CD4-positive, CD25-positive, alpha-beta regulatory T cell (primary cell): ENCODE measurements at regions not wholly inside any gene's neighbourhood (a gene's known extent, or its start where the extent isn't known, plus 50 kb on each side); places are given as distances from the start of the nearest gene placed in this dataset.

Experiments
- ATAC-seq, 2 donors: fragments of 150-1000 bp; cut with Tn5 transposase; one replicate each; pipeline ENCODE4 v1.10.0; 2021; ENCODE audit warnings: low read depth in 2 of 2, moderate number of reproducible peaks in 2 of 2, moderate library complexity in 1 of 2
- DNase-seq, 3 donors: peaks; one replicate each; pipeline versions ENCODE4 v3.0.0 to v3.0.0-alpha.2; 2012 to 2022; ENCODE audit warnings: mixed read lengths in 1 of 3
- H3K27ac ChIP-seq: one replicate; pipeline ENCODE4 v1.7.0; 2013; ENCODE audit warnings: mild to moderate bottlenecking, low read length; ENCODE audit not compliant: insufficient read depth, poor library complexity, severe bottlenecking
- H3K27me3 ChIP-seq: one replicate; pipeline ENCODE4 v1.7.0; 2013; ENCODE audit warnings: low read length; ENCODE audit not compliant: control insufficient read depth, insufficient read depth
- H3K36me3 ChIP-seq: one replicate; pipeline ENCODE4 v1.7.0; 2013; ENCODE audit warnings: mild to moderate bottlenecking, low read length, moderate library complexity; ENCODE audit not compliant: control insufficient read depth, insufficient read depth
- H3K4me1 ChIP-seq: 2 replicates; pipeline ENCODE4 v1.7.0; 2013; ENCODE audit warnings: mild to moderate bottlenecking, low read length; ENCODE audit not compliant: insufficient read depth, control insufficient read depth, poor library complexity, severe bottlenecking
- H3K4me3 ChIP-seq: one replicate; pipeline ENCODE4 v1.7.0; 2013; ENCODE audit warnings: low read depth, mild to moderate bottlenecking, low read length, moderate library complexity
- H3K9me3 ChIP-seq, 2 experiments: 1 replicate in 1 of 2; 2 replicates in 1 of 2; pipeline ENCODE4 v1.7.0; 2013; ENCODE audit warnings: low read length in 2 of 2, mild to moderate bottlenecking in 1 of 2, moderate library complexity in 1 of 2; ENCODE audit not compliant: control insufficient read depth in 2 of 2
- H3K27ac Mint-ChIP-seq, 3 donors: one replicate each; pipeline ENCODE4 v1.8.0; 2020 to 2022; ENCODE audit warnings: mild to moderate bottlenecking in 3 of 3, mixed read lengths in 3 of 3, moderate library complexity in 2 of 3
- H3K27me3 Mint-ChIP-seq: one replicate; pipeline ENCODE4 v1.8.0; 2022; ENCODE audit warnings: mild to moderate bottlenecking, mixed read lengths
- H3K36me3 Mint-ChIP-seq: one replicate; pipeline ENCODE4 v1.8.0; 2020; ENCODE audit warnings: mixed read lengths
- H3K4me1 Mint-ChIP-seq, 4 donors: one replicate each; pipeline ENCODE4 v1.8.0; 2020 to 2022; ENCODE audit warnings: mixed read lengths in 4 of 4, mild to moderate bottlenecking in 1 of 4
- H3K4me3 Mint-ChIP-seq, 4 donors: one replicate each; pipeline ENCODE4 v1.8.0; 2020 to 2022; ENCODE audit warnings: mild to moderate bottlenecking in 4 of 4, mixed read lengths in 4 of 4, moderate library complexity in 3 of 4
- H3K9me3 Mint-ChIP-seq, 7 donors: one replicate each; pipeline ENCODE4 v1.8.0; 2020 to 2022; ENCODE audit warnings: mixed read lengths in 7 of 7, mild to moderate bottlenecking in 3 of 7, moderate library complexity in 2 of 7

GRCh38 chr2:173630425-173631126, 275.9 kb downstream of the CDCA7 start:
- Histone ChIP-seq H3K4me1 (no peaks in the 10 kb centered on the region), H3K9me3 (no peaks in the 10 kb centered on the region), H3K27ac (no peak overlapping the region), H3K27me3 (peaks cover 2% of the 10 kb centered on the region), H3K4me3 (no peak overlapping the region), H3K36me3 (no peaks in the 10 kb centered on the region)
- no peaks in the 10 kb centered on the region for H3K4me1 Mint-ChIP-seq
- no peaks in the 10 kb centered on the region for H3K36me3 Mint-ChIP-seq
- DNase-seq (no peak), ATAC-seq (no peak)
- no peak overlapping the region for H3K4me3 Mint-ChIP-seq
- H3K27ac Mint-ChIP-seq = no peak overlapping the region
- H3K27me3 Mint-ChIP-seq = peaks cover 15% of the 10 kb centered on the region
- H3K9me3 Mint-ChIP-seq = peaks cover 0 to 3% (median under 1%) of the 10 kb centered on the region in 7 donors

GRCh38 chr2:173631127-173631460, 276.4 kb downstream of the CDCA7 start:
- no peaks in the 10 kb centered on the region for H3K4me1 Mint-ChIP-seq
- no peak overlapping the region for H3K27ac Mint-ChIP-seq
- Histone ChIP-seq H3K27ac (no peak overlapping the region), H3K36me3 (no peaks in the 10 kb centered on the region), H3K4me3 (no peak overlapping the region), H3K27me3 (peaks cover 2% of the 10 kb centered on the region), H3K9me3 (no peaks in the 10 kb centered on the region), H3K4me1 (no peaks in the 10 kb centered on the region)
- no peak for DNase-seq
- H3K36me3 Mint-ChIP-seq = no peaks in the 10 kb centered on the region
- H3K4me3 Mint-ChIP-seq = no peak overlapping the region
- peaks cover 0 to 3% (median 0%) of the 10 kb centered on the region in 7 donors for H3K9me3 Mint-ChIP-seq
- peaks cover 20% of the 10 kb centered on the region for H3K27me3 Mint-ChIP-seq
- ATAC-seq = no peak

GRCh38 chr2:173644146-173644545, 289.5 kb downstream of the CDCA7 start:
- Mint-ChIP-seq H3K27ac (no peak overlapping the region), H3K27me3 (peaks cover 18% of the 10 kb centered on the region), H3K4me1 (no peaks in the 10 kb centered on the region), H3K36me3 (no peaks in the 10 kb centered on the region), H3K9me3 (peaks cover 0 to 2% (median 0%) of the 10 kb centered on the region in 7 donors), H3K4me3 (no peak overlapping the region)
- H3K36me3 ChIP-seq = no peaks in the 10 kb centered on the region
- H3K9me3 ChIP-seq = no peaks in the 10 kb centered on the region
- no peak overlapping the region for H3K27ac ChIP-seq
- no peaks in the 10 kb centered on the region for H3K27me3 ChIP-seq
- DNase-seq (no peak), ATAC-seq (no peak)
- no peaks in the 10 kb centered on the region for H3K4me1 ChIP-seq
- H3K4me3 ChIP-seq = no peak overlapping the region

GRCh38 chr2:173647681-173648311, 293.1 kb downstream of the CDCA7 start:
- Mint-ChIP-seq H3K4me1 (no peaks in the 10 kb centered on the region), H3K4me3 (no peak overlapping the region), H3K27me3 (peaks cover 18% of the 10 kb centered on the region), H3K9me3 (peaks cover 0 to 4% (median 0%) of the 10 kb centered on the region in 7 donors), H3K27ac (no peak overlapping the region), H3K36me3 (no peaks in the 10 kb centered on the region)
- no peaks in the 10 kb centered on the region for H3K36me3 ChIP-seq
- no peaks in the 10 kb centered on the region for H3K27me3 ChIP-seq
- H3K4me1 ChIP-seq = no peaks in the 10 kb centered on the region
- no peaks in the 10 kb centered on the region for H3K9me3 ChIP-seq
- no peak for DNase-seq
- no peak overlapping the region for H3K27ac ChIP-seq
- H3K4me3 ChIP-seq = no peak overlapping the region
- no peak for ATAC-seq

GRCh38 chr2:173648816-173649215, 294.1 kb downstream of the CDCA7 start:
- H3K4me3 Mint-ChIP-seq = no peak overlapping the region
- no peaks in the 10 kb centered on the region for H3K9me3 ChIP-seq
- DNase-seq = no peak
- no peaks in the 10 kb centered on the region for H3K27me3 ChIP-seq
- H3K4me1 ChIP-seq = no peaks in the 10 kb centered on the region
- no peaks in the 10 kb centered on the region for H3K36me3 ChIP-seq
- peaks cover 0 to 4% (median 0%) of the 10 kb centered on the region in 7 donors for H3K9me3 Mint-ChIP-seq
- ATAC-seq = no peak
- no peak overlapping the region for H3K27ac Mint-ChIP-seq
- H3K36me3 Mint-ChIP-seq = no peaks in the 10 kb centered on the region
- no peak overlapping the region for H3K27ac ChIP-seq
- no peaks in the 10 kb centered on the region for H3K4me1 Mint-ChIP-seq
- H3K4me3 ChIP-seq = no peak overlapping the region
- H3K27me3 Mint-ChIP-seq = peaks cover 18% of the 10 kb centered on the region

- Histone ChIP-seq H3K36me3 (no peaks in the 10 kb centered on the region), H3K27ac (no peak overlapping the region), H3K4me3 (no peak overlapping the region), H3K27me3 (no peaks in the 10 kb centered on the region), H3K9me3 (no peaks in the 10 kb centered on the region), H3K4me1 (no peaks in the 10 kb centered on the region)
- H3K4me1 Mint-ChIP-seq = no peaks in the 10 kb centered on the region
- H3K9me3 Mint-ChIP-seq = peaks cover 0 to 4% (median 0%) of the 10 kb centered on the region in 7 donors
- ATAC-seq = no peak
- no peaks in the 10 kb centered on the region for H3K36me3 Mint-ChIP-seq
- no peak overlapping the region for H3K27ac Mint-ChIP-seq
- H3K4me3 Mint-ChIP-seq = no peak overlapping the region
- no peak for DNase-seq
- H3K27me3 Mint-ChIP-seq = peaks cover 18% of the 10 kb centered on the region
Measured at GRCh38 chr2:173649527-173650219, 295.0 kb downstream of the CDCA7 start.

- H3K27me3 Mint-ChIP-seq = peaks cover 13% of the 10 kb centered on the region
- H3K4me1 ChIP-seq = no peaks in the 10 kb centered on the region
- no peaks in the 10 kb centered on the region for H3K36me3 Mint-ChIP-seq
- no peak overlapping the region for H3K27ac Mint-ChIP-seq
- no peaks in the 10 kb centered on the region for H3K27me3 ChIP-seq
- no peaks in the 10 kb centered on the region for H3K9me3 ChIP-seq
- peaks cover 0 to 4% (median 0%) of the 10 kb centered on the region in 7 donors for H3K9me3 Mint-ChIP-seq
- H3K36me3 ChIP-seq = no peaks in the 10 kb centered on the region
- no peak overlapping the region for H3K27ac ChIP-seq
- no peak for ATAC-seq
- no peak overlapping the region for H3K4me3 ChIP-seq
- H3K4me1 Mint-ChIP-seq = no peaks in the 10 kb centered on the region
- no peak for DNase-seq
- H3K4me3 Mint-ChIP-seq = no peak overlapping the region
Measured at GRCh38 chr2:173651891-173652290, 297.2 kb downstream of the CDCA7 start.
